ENCODE measurements at regions not wholly inside any gene's neighbourhood (a gene's known extent, or its start where the extent isn't known, plus 50 kb on each side); places are given as distances from the start of the nearest gene placed in this dataset.

GRCh38 chr6:115577270-115577669, 483.4 kb downstream of the FRK start:
- Mint-ChIP-seq H3K27ac (ENCODE audit: low read depth, unreplicated experiment) (no peak overlapping the region), H3K4me3 (ENCODE audit: unreplicated experiment) (no peak overlapping the region), H3K4me1 (ENCODE audit: insufficient read depth, unreplicated experiment) (no peaks in the 10 kb centered on the region), H3K27me3 (ENCODE audit: insufficient read depth, unreplicated experiment) (no peaks in the 10 kb centered on the region), H3K9me3 (ENCODE audit: unreplicated experiment) (no peaks in the 10 kb centered on the region), H3K36me3 (ENCODE audit: insufficient read depth, unreplicated experiment) (no peaks in the 10 kb centered on the region)
- ChIA-PET POLR2A (interaction anchor here (0.5 kb wide), 1 partner anchor 176 kb away, joined by 3 read pairs; no protein-coding TSS in a partner anchor), CTCF (interaction anchor here (0.6 kb wide), 1 partner anchor 1595 kb away, joined by 3 read pairs; no protein-coding TSS in a partner anchor)
- no TSS peak for BruUV-seq (replicated peaks)
- TF ChIP-seq CTCF (IDR thresholded peaks at IDR 0.05; ENCODE audit: unreplicated experiment): no peak
- DNase-seq (ENCODE audit: unreplicated experiment): no peak
- intact Hi-C loops (cut with micrococcal nuclease): no loop called here

DNA sequence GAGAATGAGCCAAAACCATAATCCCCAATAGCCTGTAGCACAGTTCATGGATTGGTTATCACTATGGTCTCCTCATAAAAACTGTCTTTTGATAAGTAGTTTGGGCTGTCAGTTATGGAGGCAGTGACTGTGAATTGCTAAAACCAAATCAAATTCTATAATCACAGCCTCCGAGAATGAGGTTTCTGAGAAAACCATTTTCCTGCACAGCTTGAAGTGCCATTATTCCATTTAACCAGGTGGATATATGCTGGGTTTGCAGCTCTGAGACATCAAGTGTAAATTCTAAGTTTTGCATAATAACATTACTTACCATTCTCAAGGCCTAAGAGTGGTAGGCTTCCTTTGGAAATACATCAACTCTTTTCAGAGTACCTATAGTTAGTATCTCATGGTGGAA, 485.4 kb downstream of the FRK start:
- no peaks in the 10 kb centered on the region for H3K36me3 Mint-ChIP-seq (ENCODE audit: insufficient read depth, unreplicated experiment)
- CTCF ChIA-PET: no interaction called here

GRCh38 chr6:115573861-115574260, 486.8 kb downstream of the FRK start:
- intact Hi-C loops (cut with micrococcal nuclease): no loop called here
- Mint-ChIP-seq H3K4me1 (ENCODE audit: insufficient read depth, unreplicated experiment) (no peaks in the 10 kb centered on the region), H3K27ac (ENCODE audit: low read depth, unreplicated experiment) (no peak overlapping the region), H3K4me3 (ENCODE audit: unreplicated experiment) (no peak overlapping the region), H3K36me3 (ENCODE audit: insufficient read depth, unreplicated experiment) (no peaks in the 10 kb centered on the region), H3K9me3 (ENCODE audit: unreplicated experiment) (no peaks in the 10 kb centered on the region), H3K27me3 (ENCODE audit: insufficient read depth, unreplicated experiment) (no peaks in the 10 kb centered on the region)
- no peak for DNase-seq (ENCODE audit: unreplicated experiment)
- CTCF ChIA-PET: no interaction called here
- TF ChIP-seq CTCF (IDR thresholded peaks at IDR 0.05; ENCODE audit: unreplicated experiment): no peak
- POLR2A ChIA-PET: no interaction called here
- BruUV-seq (replicated peaks): no TSS peak

More for the DNA sequence above, 485.4 kb downstream of the FRK start:
- Mint-ChIP-seq H3K27ac (ENCODE audit: low read depth, unreplicated experiment) (no peak overlapping the region), H3K4me3 (ENCODE audit: unreplicated experiment) (no peak overlapping the region), H3K9me3 (ENCODE audit: unreplicated experiment) (no peaks in the 10 kb centered on the region), H3K4me1 (ENCODE audit: insufficient read depth, unreplicated experiment) (no peaks in the 10 kb centered on the region), H3K27me3 (ENCODE audit: insufficient read depth, unreplicated experiment) (no peaks in the 10 kb centered on the region)
- DNase-seq (ENCODE audit: unreplicated experiment): no peak
- no TSS peak for BruUV-seq (replicated peaks)
- TF ChIP-seq CTCF (IDR thresholded peaks at IDR 0.05; ENCODE audit: unreplicated experiment): no peak
- POLR2A ChIA-PET: no interaction called here
- intact Hi-C loops (cut with micrococcal nuclease): no loop called here

DNA sequence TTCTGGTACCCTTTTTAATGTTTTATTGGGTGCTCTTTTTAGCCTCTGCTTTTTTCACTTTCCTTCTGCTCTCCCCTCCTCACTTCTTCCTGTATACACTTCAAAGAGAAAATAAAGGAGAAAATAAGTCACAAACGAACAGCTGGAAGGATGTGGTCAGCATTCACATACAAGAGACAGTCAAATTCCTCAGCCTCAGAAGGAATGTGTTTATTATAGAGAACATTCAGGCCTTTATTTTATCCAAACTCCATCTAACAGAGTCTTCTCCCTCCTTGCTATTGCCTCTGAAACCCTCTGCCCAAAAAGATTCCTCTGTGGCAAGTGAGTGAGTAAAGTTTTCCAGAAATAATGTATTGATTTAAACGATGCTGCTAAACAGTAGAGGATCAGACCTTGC, 490.4 kb downstream of the FRK start:
- DNase-seq (ENCODE audit: unreplicated experiment): no peak
- BruUV-seq (replicated peaks): no TSS peak
- intact Hi-C loops (cut with micrococcal nuclease): no loop called here
- TF ChIP-seq CTCF (IDR thresholded peaks at IDR 0.05; ENCODE audit: unreplicated experiment): no peak
- Mint-ChIP-seq H3K4me1 (ENCODE audit: insufficient read depth, unreplicated experiment) (no peaks in the 10 kb centered on the region), H3K9me3 (ENCODE audit: unreplicated experiment) (no peaks in the 10 kb centered on the region), H3K27ac (ENCODE audit: low read depth, unreplicated experiment) (no peak overlapping the region), H3K4me3 (ENCODE audit: unreplicated experiment) (no peak overlapping the region), H3K27me3 (ENCODE audit: insufficient read depth, unreplicated experiment) (no peaks in the 10 kb centered on the region), H3K36me3 (ENCODE audit: insufficient read depth, unreplicated experiment) (no peaks in the 10 kb centered on the region)
- CTCF ChIA-PET: no interaction called here
- POLR2A ChIA-PET: no interaction called here

Measured in MCF 10A (cell line).